ENCODE measurements at regions not wholly inside any gene's neighbourhood (a gene's known extent, or its start where the extent isn't known, plus 50 kb on each side); places are given as distances from the start of the nearest gene placed in this dataset.

- H3K4me3 ChIP-seq: no peak overlapping the region
- H3K9me3 ChIP-seq: no peaks in the 10 kb centered on the region
- H3K36me3 ChIP-seq: no peaks in the 10 kb centered on the region
- no peak overlapping the region for H3K27ac ChIP-seq
- no peak for DNase-seq
- no peak for ATAC-seq
- intact Hi-C loops (cut with DNase I; ENCODE audit: low total_unique reads) (no loop called here), in situ Hi-C loops (cut with MboI; ENCODE audit: low sequenced_read_pairs in 4 of 4) (no loop called here)
- H3K4me1 ChIP-seq: no peaks in the 10 kb centered on the region
- TF ChIP-seq, protein P1, sequence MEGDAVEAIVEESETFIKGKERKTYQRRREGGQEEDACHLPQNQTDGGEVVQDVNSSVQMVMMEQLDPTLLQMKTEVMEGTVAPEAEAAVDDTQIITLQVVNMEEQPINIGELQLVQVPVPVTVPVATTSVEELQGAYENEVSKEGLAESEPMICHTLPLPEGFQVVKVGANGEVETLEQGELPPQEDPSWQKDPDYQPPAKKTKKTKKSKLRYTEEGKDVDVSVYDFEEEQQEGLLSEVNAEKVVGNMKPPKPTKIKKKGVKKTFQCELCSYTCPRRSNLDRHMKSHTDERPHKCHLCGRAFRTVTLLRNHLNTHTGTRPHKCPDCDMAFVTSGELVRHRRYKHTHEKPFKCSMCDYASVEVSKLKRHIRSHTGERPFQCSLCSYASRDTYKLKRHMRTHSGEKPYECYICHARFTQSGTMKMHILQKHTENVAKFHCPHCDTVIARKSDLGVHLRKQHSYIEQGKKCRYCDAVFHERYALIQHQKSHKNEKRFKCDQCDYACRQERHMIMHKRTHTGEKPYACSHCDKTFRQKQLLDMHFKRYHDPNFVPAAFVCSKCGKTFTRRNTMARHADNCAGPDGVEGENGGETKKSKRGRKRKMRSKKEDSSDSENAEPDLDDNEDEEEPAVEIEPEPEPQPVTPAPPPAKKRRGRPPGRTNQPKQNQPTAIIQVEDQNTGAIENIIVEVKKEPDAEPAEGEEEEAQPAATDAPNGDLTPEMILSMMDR (IDR thresholded peaks at IDR 0.05 in 4 of 5, conservative IDR thresholded peaks at IDR 0.05 in 1 of 5): no peak
- TF ChIP-seq POLR2A (IDR thresholded peaks at IDR 0.05): no peak
- H3K27me3 ChIP-seq: no peaks in the 10 kb centered on the region
Measured at GRCh38 chr5:109506556-109506955, 96.8 kb upstream of the PJA2 start.

DNA sequence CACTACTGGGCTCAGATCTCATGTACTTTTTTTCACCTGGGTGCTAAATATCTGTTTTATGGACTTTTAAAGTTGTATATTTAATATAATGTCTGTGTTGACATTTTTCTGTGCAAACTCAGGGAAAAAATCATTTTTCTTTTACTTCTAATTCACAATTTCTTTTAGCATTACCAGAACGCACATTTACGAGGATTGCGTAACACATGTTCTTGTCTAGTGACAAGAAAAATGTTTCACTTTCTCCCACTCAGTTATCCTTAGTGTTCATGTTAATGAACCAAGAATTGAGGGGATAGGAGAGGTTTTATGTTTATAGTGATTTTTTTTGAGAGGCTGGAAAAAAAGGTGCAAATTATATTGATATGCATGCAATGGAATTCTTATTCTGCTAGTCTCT is 86.3 kb upstream of the PJA2 start:
- DNase-seq (no peak), ATAC-seq (no peak)
- H3K36me3 ChIP-seq: no peaks in the 10 kb centered on the region
- in situ Hi-C loops (cut with MboI; ENCODE audit: low sequenced_read_pairs in 4 of 4): no loop called here
- no peaks in the 10 kb centered on the region for H3K4me1 ChIP-seq
- H3K4me3 ChIP-seq: no peak overlapping the region
- no peaks in the 10 kb centered on the region for H3K9me3 ChIP-seq
- H3K27ac ChIP-seq: no peak overlapping the region
- intact Hi-C loops (cut with DNase I; ENCODE audit: low total_unique reads): no loop called here
- TF ChIP-seq POLR2A (IDR thresholded peaks at IDR 0.05): no peak
- TF ChIP-seq, protein P1 (IDR thresholded peaks at IDR 0.05 in 4 of 5, conservative IDR thresholded peaks at IDR 0.05 in 1 of 5): no peak
- no peaks in the 10 kb centered on the region for H3K27me3 ChIP-seq

DNA sequence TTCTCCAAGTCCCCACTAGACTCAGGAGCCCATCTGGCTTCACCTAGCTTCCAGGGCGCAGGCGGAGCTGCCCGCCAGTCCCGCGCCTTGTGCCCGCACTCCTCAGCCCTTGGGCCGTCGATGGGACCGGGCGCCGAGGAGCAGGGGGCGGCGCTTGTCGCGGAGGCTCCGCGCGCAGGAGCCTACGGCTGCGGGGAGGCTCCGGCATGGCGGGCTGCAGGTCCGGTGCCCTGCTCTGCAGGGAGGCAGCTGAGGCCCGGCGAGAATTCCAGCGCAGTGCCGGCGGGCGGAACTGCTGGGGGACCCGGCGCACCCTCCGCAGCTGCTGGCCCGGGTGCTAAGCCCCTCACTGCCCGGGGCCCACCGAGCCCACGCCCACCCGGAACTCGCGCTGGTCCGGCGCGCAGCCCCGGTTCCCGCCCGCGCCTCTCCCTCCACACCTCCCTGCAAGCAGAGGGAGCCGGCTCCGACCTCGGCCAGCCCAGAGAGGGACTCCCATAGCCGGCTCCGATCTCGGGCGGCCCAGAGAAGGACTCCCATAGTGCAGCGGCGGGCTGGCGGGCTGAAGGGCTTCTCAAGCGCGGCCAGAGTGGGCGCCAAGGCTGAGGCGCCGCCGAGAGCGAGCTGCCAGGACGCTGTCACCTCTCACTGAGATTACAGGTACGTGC is 78.1 kb upstream of the PJA2 start:
- ATAC-seq: no peak
- in situ Hi-C loops (cut with MboI; ENCODE audit: low sequenced_read_pairs in 4 of 4): no loop called here
- TF ChIP-seq POLR2A (IDR thresholded peaks at IDR 0.05): no peak
- TF ChIP-seq, protein P1 (IDR thresholded peaks at IDR 0.05 in 4 of 5, conservative IDR thresholded peaks at IDR 0.05 in 1 of 5): no peak
- intact Hi-C loops (cut with DNase I; ENCODE audit: low total_unique reads): no loop called here
- Histone ChIP-seq H3K4me3 (no peak overlapping the region), H3K27ac (no peak overlapping the region), H3K4me1 (peaks cover 6 to 11% of the 10 kb centered on the region in 2 donors), H3K9me3 (no peaks in the 10 kb centered on the region), H3K27me3 (no peaks in the 10 kb centered on the region), H3K36me3 (no peaks in the 10 kb centered on the region)
- DNase-seq: no peak

GRCh38 chr5:109486200-109486804 is 76.5 kb upstream of the PJA2 start:
- Histone ChIP-seq H3K4me3 (no peak overlapping the region), H3K36me3 (no peaks in the 10 kb centered on the region), H3K27me3 (no peaks in the 10 kb centered on the region), H3K9me3 (no peaks in the 10 kb centered on the region), H3K4me1 (peaks cover 6 to 11% of the 10 kb centered on the region in 2 donors), H3K27ac (no peak overlapping the region)
- no peak for DNase-seq
- TF ChIP-seq, protein P1 (IDR thresholded peaks at IDR 0.05 in 4 of 5, conservative IDR thresholded peaks at IDR 0.05 in 1 of 5): no peak
- no peak for TF ChIP-seq POLR2A (IDR thresholded peaks at IDR 0.05)
- ATAC-seq: no peak
- intact Hi-C loops (cut with DNase I; ENCODE audit: low total_unique reads): no loop called here
- in situ Hi-C loops (cut with MboI; ENCODE audit: low sequenced_read_pairs in 4 of 4): no loop called here
